ENCODE measurements at regions not wholly inside any gene's neighbourhood (a gene's known extent, or its start where the extent isn't known, plus 50 kb on each side); places are given as distances from the start of the nearest gene placed in this dataset.

- TF ChIP-seq ZNF670 (CRISPR knock-in tag; IDR thresholded peaks at IDR 0.05; ENCODE audit: borderline replicate concordance) (peak; percentile 94; the same call in 1 of the 2 replicates), ZNF256 (CRISPR knock-in tag; conservative IDR thresholded peaks at IDR 0.05) (0 out of 2 replicates have a peak, but pooled peaks have one; percentile 48), ZNF124 (CRISPR knock-in tag; IDR thresholded peaks at IDR 0.05) (peak; percentile 75; the same call in 1 of the 2 replicates), MEIS2 (CRISPR knock-in tag; IDR thresholded peaks at IDR 0.05) (no peak; the same call in 1 of the 2 replicates), RBM22 (optimal IDR thresholded peaks at IDR 0.05; ENCODE audit: low read length) (no peak), SMAD9 (CRISPR knock-in tag; IDR thresholded peaks at IDR 0.05) (no peak), MIXL1 (CRISPR knock-in tag; IDR thresholded peaks at IDR 0.05) (peak; percentile 90), ZNF101 (CRISPR knock-in tag; IDR thresholded peaks at IDR 0.05; ENCODE audit: borderline replicate concordance, low read depth) (no peak), ZSCAN29 (CRISPR knock-in tag; conservative IDR thresholded peaks at IDR 0.05) (peak; percentile 76), ZNF318 (CRISPR knock-in tag; IDR thresholded peaks at IDR 0.05) (peak; percentile 72; the same call in 1 of the 2 replicates), GATA4 (IDR thresholded peaks at IDR 0.05; ENCODE audit: borderline replicate concordance, low read depth) (peak; percentile 82; the same call in 1 of the 2 replicates), TARDBP (CRISPR knock-in tag; IDR thresholded peaks at IDR 0.05) (peak; percentile 99), EHMT2 (IDR thresholded peaks at IDR 0.05; ENCODE audit: borderline replicate concordance, low read depth, low read length) (peak; percentile 36; the same call in 1 of the 2 replicates), TBL1XR1 (IDR thresholded peaks at IDR 0.05; ENCODE audit: borderline replicate concordance, low read length, partially characterized antibody) (peak; percentile 85), DPF2 (CRISPR knock-in tag; IDR thresholded peaks at IDR 0.05; ENCODE audit: borderline replicate concordance, low read depth) (peak; percentile 91), SMARCE1 (IDR thresholded peaks at IDR 0.05; ENCODE audit: borderline replicate concordance) (no peak), ZNF782 (CRISPR knock-in tag; IDR thresholded peaks at IDR 0.05; ENCODE audit: borderline replicate concordance) (no peak), PAF1 (CRISPR knock-in tag; IDR thresholded peaks at IDR 0.05) (no peak), ZNF674 (CRISPR knock-in tag; IDR thresholded peaks at IDR 0.05; ENCODE audit: low read depth) (peak; percentile 37; the same call in 1 of the 2 replicates)
- TF ChIP-seq, protein P1, sequence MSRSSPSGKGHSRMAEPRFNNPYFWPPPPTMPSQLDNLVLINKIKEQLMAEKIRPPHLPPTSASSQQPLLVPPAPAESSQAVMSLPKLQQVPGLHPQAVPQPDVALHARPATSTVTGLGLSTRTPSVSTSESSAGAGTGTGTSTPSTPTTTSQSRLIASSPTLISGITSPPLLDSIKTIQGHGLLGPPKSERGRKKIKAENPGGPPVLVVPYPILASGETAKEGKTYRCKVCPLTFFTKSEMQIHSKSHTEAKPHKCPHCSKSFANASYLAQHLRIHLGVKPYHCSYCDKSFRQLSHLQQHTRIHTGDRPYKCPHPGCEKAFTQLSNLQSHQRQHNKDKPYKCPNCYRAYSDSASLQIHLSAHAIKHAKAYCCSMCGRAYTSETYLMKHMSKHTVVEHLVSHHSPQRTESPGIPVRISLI (CRISPR knock-in tag; IDR thresholded peaks at IDR 0.05; ENCODE audit: borderline replicate concordance) = peak; percentile 75; the same call in 1 of the 2 replicates
Measured at GRCh38 chr14:101288436-101289229, 272.7 kb upstream of the DIO3 start (continued).
